Nephron progenitor cell (in vitro differentiated cells): ENCODE measurements at regions not wholly inside any gene's neighbourhood (a gene's known extent, or its start where the extent isn't known, plus 50 kb on each side); places are given as distances from the start of the nearest gene placed in this dataset.
A peak's percentile ranks its signal among the peaks of the same experiment; 100 is the strongest.

ENCODE experiments used
- DNase-seq: peaks from one replicate; pipeline ENCODE4 v3.0.0; 2021
- H3K27ac Mint-ChIP-seq: 2 replicates; pipeline ENCODE4 v1.8.0; 2021; ENCODE audit warnings: mild to moderate bottlenecking, moderate library complexity, mixed read lengths
- H3K27me3 Mint-ChIP-seq: 2 replicates; pipeline ENCODE4 v1.8.0; 2021; ENCODE audit warnings: mild to moderate bottlenecking, low read depth, mixed read lengths; ENCODE audit not compliant: poor library complexity
- H3K36me3 Mint-ChIP-seq: 2 replicates; pipeline ENCODE4 v1.8.0; 2021; ENCODE audit warnings: low read depth, mixed read lengths
- H3K4me1 Mint-ChIP-seq: 2 replicates; pipeline ENCODE4 v1.8.0; 2021; ENCODE audit warnings: mixed read lengths
- H3K4me3 Mint-ChIP-seq: 2 replicates; pipeline ENCODE4 v1.8.0; 2021; ENCODE audit warnings: mild to moderate bottlenecking, moderate library complexity, mixed read lengths
- H3K9me3 Mint-ChIP-seq: 2 replicates; pipeline ENCODE4 v1.8.0; 2021; ENCODE audit warnings: mild to moderate bottlenecking, moderate library complexity, mixed read lengths
- CTCF ChIP-seq: fragments of 200-600 bp; sonication (generic); IDR thresholded peaks from 2 replicates; pipeline ENCODE4 v1.5.0; 2021; ENCODE audit warnings: antibody characterized with exemption

GRCh38 chr3:1903111-1903510, 195.6 kb upstream of the CNTN4 start:
- Mint-ChIP-seq H3K27me3 (no peaks in the 10 kb centered on the region), H3K4me1 (peaks cover 7% of the 10 kb centered on the region), H3K9me3 (no peaks in the 10 kb centered on the region), H3K4me3 (no peak overlapping the region), H3K36me3 (no peaks in the 10 kb centered on the region), H3K27ac (peak overlapping the region; percentile 0)
- no peak for DNase-seq
- TF ChIP-seq CTCF, result no peak

DNA sequence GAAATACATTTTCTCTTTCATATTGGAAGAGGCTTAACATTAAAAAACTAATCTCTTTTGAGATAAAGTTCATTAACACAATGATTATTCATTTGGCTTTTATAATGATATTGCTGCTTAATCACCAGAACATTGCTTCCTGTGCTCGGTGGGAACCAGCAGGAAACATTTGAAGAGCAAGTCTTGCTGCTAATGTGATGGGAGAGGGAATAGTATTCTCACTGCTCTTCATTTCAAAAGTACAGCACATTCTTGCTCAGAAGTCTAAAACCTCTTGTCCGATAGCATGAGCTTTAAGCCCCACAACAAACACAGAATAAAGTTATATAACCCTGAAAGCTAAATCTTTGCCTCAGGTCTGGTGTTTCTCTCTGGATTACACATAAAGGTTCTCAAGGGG, 190.8 kb upstream of the CNTN4 start:
- no peak for TF ChIP-seq CTCF
- Mint-ChIP-seq H3K4me3 (no peak overlapping the region), H3K27me3 (peaks cover 2% of the 10 kb centered on the region), H3K4me1 (peaks cover 7% of the 10 kb centered on the region), H3K9me3 (no peaks in the 10 kb centered on the region), H3K27ac (no peak overlapping the region), H3K36me3 (no peaks in the 10 kb centered on the region)
- DNase-seq, result no peak

DNA sequence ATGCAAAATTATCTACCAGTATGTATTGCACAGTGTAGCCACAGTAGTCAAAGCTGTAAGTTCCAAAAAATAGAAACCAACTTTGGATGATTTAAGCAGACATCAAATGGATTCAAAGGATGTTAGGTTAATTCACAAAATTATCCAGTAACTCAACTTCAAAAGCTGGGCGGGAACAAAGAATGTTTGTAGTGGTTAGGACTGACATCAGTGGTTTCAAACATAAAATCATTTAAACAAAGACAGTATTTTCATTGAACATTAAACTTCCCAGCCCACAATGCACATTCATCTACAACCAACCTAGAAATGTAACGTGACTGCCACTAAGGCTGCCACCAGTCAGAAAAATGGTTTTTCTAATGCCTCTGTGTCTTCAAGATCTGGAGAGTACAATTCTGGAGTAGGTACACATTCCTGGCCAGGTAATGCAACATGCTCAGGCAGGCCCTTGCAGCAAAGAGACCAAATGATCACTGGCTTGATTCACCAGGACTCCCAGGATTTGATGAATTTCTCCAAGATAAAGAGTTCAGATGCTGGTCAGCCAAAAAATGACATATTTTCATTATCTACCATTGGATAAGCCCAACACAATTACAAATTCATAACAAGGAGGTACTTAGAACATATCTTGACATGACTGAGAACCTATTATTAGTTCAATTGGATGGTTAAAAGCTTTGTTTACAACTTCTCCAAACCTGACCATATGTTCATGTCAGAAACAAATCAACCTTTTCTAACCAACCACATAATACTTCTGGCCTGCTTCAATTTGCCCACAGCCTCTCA, 189.8 kb upstream of the CNTN4 start:
- no peak for TF ChIP-seq CTCF
- Mint-ChIP-seq H3K27ac (no peak overlapping the region), H3K9me3 (no peaks in the 10 kb centered on the region), H3K27me3 (peaks cover 2% of the 10 kb centered on the region), H3K36me3 (no peaks in the 10 kb centered on the region), H3K4me3 (no peak overlapping the region), H3K4me1 (peaks cover 7% of the 10 kb centered on the region)
- DNase-seq, result no peak

- peaks cover 2% of the 10 kb centered on the region for H3K27me3 Mint-ChIP-seq
- H3K36me3 Mint-ChIP-seq, result no peaks in the 10 kb centered on the region
- H3K27ac Mint-ChIP-seq, result no peak overlapping the region
- no peak for DNase-seq
- no peak for TF ChIP-seq CTCF
- H3K4me3 Mint-ChIP-seq, result no peak overlapping the region
- H3K9me3 Mint-ChIP-seq, result peaks cover 11% of the 10 kb centered on the region
- no peaks in the 10 kb centered on the region for H3K4me1 Mint-ChIP-seq
Measured at GRCh38 chr3:1910322-1910721, 188.3 kb upstream of the CNTN4 start.

- no peak for TF ChIP-seq CTCF
- H3K27me3 Mint-ChIP-seq, result no peaks in the 10 kb centered on the region
- H3K36me3 Mint-ChIP-seq, result no peaks in the 10 kb centered on the region
- H3K27ac Mint-ChIP-seq, result peak overlapping the region; percentile 67
- H3K9me3 Mint-ChIP-seq, result peaks cover 26% of the 10 kb centered on the region
- no peak for DNase-seq
- no peak overlapping the region for H3K4me3 Mint-ChIP-seq
- H3K4me1 Mint-ChIP-seq, result no peaks in the 10 kb centered on the region
Measured at GRCh38 chr3:1929788-1930414, 168.8 kb upstream of the CNTN4 start.

GRCh38 chr3:1938975-1939374, 159.7 kb upstream of the CNTN4 start:
- TF ChIP-seq CTCF, result no peak
- Mint-ChIP-seq H3K27me3 (peaks cover 3% of the 10 kb centered on the region), H3K36me3 (no peaks in the 10 kb centered on the region), H3K27ac (no peak overlapping the region), H3K4me1 (no peaks in the 10 kb centered on the region), H3K9me3 (peaks cover 6% of the 10 kb centered on the region), H3K4me3 (no peak overlapping the region)
- no peak for DNase-seq
